HL-60 (cell line): ENCODE measurements at regions not wholly inside any gene's neighbourhood (a gene's known extent, or its start where the extent isn't known, plus 50 kb on each side); places are given as distances from the start of the nearest gene placed in this dataset.

Experiments used
- GABPA ChIP-seq: IDR thresholded peaks from 2 replicates; pipeline ENCODE4 v1.6.1; 2012; ENCODE audit warnings: low read depth
- POLR2AphosphoS5 ChIP-seq: IDR thresholded peaks from 2 replicates; pipeline ENCODE4 v1.6.1; 2012; ENCODE audit warnings: low read depth
- TF ChIP-seq, protein P1 (sequence below): IDR thresholded peaks from one replicate; pipeline ENCODE4 v1.5.1; 2011; ENCODE audit warnings: low read length, control low read depth, inconsistent platforms; ENCODE audit not compliant: insufficient read depth

DNA sequence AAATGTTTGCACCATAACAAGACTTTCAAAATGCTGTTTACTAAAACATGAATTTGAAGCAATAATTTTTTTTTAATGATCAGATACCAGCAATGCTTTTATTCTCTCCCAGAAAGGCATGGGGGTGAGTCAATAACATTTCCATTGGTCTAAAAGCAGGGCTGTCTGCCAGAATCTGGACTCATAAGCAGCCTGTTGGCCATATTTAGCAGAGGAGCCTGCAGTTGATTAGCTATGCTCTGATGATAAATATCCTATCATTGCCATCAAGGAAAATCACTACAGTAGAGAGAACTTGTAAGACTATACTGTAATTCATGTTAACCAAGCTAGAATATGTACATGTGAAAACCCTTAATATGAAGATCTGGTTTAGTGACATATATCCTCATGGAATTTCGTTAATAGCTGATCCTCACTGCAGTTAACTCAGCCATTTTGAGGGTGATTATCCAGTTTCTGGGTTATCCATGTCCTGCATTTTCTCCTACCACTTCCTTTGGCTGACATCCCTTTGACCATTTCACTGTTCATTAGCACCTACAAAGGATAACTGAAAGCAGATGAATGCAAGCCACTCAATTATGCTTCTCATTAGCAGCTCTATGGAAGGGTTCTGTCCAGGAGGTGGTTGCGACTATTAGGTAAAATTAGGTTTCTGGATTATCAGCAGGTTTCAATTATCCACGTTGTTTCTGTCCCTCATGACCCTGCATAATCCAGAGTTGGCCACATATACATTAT, 72.9 kb upstream of the DIAPH2 start:
- TF ChIP-seq, protein P1, sequence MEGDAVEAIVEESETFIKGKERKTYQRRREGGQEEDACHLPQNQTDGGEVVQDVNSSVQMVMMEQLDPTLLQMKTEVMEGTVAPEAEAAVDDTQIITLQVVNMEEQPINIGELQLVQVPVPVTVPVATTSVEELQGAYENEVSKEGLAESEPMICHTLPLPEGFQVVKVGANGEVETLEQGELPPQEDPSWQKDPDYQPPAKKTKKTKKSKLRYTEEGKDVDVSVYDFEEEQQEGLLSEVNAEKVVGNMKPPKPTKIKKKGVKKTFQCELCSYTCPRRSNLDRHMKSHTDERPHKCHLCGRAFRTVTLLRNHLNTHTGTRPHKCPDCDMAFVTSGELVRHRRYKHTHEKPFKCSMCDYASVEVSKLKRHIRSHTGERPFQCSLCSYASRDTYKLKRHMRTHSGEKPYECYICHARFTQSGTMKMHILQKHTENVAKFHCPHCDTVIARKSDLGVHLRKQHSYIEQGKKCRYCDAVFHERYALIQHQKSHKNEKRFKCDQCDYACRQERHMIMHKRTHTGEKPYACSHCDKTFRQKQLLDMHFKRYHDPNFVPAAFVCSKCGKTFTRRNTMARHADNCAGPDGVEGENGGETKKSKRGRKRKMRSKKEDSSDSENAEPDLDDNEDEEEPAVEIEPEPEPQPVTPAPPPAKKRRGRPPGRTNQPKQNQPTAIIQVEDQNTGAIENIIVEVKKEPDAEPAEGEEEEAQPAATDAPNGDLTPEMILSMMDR: no peak
- TF ChIP-seq GABPA (no peak), POLR2AphosphoS5 (no peak)
